ENCODE measurements at regions not wholly inside any gene's neighbourhood (a gene's known extent, or its start where the extent isn't known, plus 50 kb on each side); places are given as distances from the start of the nearest gene placed in this dataset.

- no peak for DNase-seq (ENCODE audit: low spot score)
Measured at GRCh38 chr22:27666272-27666997, 135.1 kb downstream of the MN1 start.

DNA sequence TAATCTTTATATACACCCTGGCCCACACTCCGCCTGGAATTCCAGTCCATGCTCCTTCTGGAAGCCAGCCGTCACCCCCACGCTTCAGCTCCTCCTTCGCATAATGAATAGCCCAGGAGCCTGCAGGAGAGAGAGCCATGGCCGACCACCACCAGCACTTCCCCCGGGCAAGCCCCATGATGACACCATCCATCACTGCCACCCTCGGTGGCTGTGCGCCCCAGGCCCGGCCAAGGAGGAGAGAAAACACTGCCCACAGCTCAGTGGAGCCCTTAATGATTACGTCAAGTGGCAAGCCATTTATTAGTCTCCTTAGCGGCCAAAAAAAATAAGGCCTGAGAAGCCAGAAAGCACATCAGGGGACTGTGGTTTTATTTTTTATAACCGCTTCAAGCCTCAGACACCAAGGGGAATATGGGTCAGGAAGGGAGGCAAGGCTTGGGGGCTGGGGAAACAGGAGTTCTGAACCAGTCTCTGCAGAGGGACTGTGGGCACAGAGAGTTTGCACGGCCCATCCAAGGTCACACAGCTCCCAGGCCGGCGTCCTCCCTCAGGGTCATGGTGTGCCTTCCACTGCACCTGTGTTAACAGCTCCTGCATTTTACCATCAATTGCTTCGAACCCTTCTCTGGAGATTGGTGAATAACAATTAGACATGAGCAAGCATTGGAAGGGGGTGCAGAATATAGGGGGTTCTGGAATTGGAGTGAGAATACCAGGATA, 134.3 kb downstream of the MN1 start:
- no peak for DNase-seq (ENCODE audit: low spot score)

DNA sequence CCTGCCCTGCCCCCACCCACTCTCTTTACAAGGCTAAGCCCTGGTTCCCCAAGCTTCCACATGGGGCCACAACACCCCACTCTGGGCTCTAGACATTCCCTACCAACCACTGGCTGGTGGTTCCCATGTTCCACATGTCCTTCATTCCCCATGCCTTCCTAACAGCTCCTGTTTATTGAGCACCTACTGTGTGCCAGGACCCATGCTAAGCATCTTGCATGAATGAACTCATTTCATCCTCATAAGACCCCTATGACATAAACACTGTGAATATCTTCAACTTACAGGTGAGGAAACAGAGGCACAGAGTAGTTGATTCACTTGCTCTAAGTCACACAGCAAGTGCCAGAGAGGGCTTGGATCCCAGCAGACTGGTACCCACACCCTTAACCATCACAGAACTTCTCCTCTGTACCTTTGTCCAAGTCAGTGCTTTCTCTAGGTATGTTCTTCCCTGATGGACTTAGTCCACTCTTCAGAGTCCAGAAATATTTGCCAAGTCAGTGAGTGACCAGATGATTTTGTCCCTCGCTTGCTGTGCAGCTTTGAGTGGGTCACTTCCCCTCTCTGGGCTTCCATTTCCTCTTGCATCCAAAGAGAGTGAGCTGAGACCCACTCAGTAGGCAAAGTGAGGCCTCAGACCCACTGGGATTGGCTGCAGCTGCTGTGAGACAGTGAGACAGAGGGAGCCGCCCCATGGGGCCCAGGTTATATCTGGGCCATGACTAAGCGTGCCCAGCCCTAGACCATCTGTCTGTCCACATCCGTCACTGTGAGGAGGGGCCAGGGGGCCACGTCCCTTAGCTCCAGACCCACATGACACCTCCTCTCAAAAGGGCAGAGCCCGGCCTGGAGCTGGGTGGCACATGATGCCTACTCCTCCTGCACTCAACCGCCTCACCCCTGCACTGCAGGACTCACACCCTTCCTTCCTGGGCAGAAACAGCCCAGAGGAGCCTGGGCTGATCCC, 132.4 kb downstream of the MN1 start:
- DNase-seq (ENCODE audit: low spot score): no peak

DNA sequence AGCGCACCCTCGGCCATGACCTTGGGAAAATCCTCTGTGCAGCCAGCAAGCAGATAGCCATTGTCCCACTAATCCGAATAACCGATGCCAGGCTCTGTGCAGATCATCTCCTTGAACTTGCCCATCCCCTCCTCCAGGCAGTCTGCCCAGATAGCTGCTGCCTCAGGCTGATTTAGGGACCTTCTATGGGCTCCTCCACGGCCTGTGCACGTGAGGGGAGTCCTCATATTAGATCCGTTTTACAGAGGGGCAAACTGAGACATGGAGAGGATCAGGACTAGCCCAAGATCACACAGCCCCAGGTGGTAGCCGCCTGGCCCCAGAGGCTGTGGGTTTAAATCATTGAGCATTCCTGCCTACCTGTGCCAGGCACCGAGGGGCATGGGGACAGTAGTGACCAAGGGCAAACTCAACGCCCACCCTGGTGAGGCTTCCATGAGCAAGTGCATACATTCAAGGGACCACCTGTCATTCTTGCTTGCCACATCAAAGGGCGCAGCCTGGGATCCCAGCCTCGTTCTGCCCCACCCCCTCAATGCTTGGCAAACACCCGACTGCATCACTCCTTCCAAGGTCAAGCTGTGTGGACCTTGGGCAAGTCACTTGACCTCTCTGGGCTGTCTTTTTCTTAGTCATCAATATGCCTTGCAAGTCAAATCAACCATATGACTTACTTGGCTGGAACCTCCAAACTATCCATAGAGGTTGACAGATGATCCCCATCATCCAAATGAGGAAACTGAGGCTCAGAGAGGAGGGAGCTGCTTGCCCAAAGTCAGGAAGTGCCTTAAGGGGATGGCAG, 131.6 kb downstream of the MN1 start:
- DNase-seq (ENCODE audit: low spot score): no peak

DNA sequence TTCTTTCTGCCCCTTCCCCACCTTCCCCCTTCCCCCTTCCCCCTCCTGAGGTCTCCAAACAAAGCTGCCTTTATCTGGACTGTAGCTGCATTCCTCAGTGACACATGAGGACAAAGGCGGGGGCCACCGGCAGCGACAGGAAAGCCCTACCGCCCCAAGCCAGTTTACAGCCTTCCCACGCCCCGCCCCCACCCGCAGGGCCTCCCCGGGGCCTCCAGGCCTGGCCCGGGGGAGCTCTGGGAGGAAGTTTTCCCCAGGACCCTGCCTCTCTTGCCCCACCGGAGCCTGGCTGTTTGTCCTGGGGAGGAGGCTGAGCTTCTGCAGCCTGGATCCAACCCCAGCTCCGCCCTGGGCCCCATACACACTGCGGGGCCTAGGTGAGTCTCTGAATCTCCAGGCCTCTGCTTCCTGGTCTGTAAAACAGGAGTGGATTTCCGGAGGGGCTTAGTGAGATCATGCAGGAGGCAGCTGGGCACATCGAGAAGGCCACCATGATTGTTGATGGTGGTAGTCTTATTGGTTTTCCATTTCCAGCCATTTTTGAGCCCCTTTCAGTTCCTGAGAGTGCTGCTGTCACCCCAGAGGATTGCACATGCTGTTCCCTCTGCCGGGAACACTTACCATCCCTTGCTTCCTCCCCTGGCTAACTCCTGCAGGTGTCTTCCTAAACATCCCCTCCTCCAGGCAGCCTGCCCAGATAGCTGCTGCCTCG, 130.7 kb downstream of the MN1 start:
- DNase-seq (ENCODE audit: low spot score): peak; percentile 51

DNA sequence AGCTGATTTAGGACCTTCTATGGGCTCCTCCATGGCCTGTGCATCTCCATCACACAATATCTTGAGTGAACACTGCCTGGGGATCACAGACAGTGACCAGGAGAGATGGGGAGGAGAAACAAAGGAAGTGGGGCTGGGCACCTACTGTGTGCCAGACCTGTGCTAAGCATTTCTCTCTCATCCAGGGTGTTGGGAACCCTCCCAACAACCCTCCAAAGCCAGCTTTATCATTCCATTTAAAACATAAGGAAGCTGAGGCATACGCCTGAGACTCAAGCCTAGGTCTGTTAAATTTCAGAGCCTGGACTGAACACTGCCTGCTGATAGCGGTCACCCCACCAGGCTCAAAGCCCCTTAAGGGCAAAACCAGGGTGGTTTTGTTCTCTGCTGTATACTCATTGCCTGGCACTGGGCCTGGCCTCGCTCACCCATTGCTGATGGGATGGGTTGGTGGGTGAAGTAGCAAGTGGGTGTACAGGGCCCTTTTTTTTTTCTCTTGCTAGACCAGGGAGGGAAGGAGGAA, 130.1 kb downstream of the MN1 start:
- no peak for DNase-seq (ENCODE audit: low spot score)

GRCh38 chr22:27672721-27673418, 128.7 kb downstream of the MN1 start:
- no peak for DNase-seq (ENCODE audit: low spot score)

DNA sequence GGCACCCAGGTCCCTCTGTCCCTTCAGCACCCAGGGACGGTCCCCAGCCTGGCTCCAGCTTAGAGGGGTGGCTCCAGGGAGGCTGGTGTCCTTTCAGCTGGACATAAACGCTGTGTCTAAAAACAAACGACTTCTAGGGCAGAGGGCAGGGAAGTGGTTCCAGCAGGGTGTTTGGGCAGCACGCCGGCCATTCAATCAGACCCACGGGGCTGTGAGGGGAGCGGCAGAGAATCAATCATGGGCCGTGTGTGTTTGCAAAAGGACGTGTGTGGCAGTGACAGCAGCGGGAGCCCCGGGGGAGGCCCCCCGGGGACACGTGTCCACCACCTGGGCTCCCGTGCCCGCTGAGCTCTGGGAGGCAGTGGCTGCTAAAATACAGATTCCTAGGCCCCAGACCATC, 127.7 kb downstream of the MN1 start:
- DNase-seq (ENCODE audit: low spot score): peak; percentile 52

GRCh38 chr22:27674261-27674923, 127.2 kb downstream of the MN1 start:
- DNase-seq (ENCODE audit: low spot score): no peak

DNA sequence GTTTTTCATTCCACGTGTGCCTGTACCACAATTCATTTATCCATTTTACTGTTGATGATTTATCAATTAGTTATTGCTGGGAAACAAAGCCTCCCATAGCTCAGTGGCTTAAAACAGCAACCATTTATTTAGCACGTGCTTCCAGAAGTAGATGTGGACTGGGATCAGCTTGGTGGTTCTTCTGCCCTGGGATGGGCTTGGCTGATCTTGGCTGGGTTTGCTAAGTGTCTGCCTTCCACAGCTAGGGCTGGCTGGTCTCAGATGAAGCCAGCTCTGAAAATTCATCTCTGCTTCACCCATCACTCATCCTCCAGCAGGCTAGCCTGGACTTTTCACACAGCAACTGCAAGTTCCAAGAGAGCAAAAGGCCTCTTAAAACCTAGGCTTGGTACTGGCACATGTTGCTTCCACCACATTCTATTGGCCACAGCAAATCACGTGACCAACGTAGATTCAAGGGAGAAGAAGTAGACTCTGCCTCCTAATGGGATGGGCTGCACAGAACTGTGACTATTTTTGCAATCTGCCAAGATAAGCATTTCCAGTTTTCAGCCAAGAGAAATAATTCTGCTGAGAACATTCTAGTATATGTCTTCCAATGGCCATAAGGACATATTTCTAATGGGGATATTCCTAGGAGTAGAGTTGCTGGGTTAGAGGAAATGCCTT, 124.9 kb downstream of the MN1 start:
- DNase-seq (ENCODE audit: low spot score): no peak

DNA sequence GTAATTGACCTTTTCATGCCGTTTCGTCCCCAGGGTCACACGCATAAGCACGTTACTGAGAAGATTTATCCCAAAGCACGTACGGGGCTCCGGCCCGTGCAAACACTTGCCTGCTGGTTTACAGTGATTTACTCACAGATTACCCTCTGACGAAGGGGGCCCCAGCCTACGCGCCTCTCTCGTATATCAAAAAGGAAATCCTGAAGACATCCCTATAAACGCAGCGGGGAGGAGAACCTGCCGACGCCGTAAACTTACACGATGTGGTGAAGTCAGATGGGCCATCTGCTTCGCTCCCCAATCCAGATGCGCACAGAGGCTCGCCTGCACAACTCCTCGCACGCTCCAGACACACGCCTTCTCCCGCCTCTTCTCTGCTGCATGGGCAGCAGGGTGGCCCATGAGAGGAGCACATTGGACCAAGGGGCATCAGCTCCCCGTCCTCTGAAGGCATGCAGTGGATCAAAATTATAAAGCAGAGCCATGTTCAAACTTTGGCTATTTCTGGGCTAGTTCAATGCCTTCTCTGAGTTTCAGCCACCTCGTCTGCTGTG, 123.6 kb downstream of the MN1 start:
- no peak for DNase-seq (ENCODE audit: low spot score)

- DNase-seq (ENCODE audit: low spot score): no peak
Measured at GRCh38 chr22:27679176-27679575, 122.4 kb downstream of the MN1 start.

DNA sequence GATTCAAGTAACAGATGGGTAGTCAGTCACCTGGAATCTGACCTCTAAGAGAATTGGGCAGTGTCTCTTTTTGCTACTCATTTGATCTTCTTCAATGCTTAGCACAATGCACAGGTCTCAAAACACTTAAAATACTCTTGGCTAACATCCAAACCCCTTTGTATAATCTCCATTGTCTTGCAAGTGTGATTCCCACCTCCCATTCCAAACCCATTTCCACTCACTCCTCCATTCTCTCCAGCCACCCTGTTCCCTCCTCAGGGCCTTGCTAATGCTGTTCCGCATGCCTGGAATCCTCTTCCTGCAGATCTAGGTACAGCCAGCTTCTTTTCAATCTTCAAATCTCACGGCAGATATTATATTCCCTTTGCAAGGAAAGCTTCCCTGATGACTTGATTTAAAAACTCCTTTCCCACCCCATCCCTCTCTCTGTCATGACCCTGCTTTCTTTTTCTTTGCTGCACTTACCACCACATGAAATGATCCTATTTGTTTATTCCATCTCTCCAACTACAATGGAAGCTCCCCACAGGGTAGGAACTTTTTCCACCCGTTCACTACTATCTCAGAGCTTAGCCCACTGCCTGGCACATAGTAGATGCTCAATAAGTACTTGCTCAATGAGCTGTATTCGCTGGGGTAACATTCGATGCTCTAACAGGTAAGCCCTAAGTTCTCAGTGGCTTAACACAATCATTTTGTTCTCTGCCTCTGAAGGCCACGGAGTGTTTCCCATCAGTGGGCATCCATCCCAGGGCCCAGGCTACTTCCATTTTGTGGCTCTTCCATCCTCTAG, 121.7 kb downstream of the MN1 start:
- DNase-seq (ENCODE audit: low spot score): no peak

DNA sequence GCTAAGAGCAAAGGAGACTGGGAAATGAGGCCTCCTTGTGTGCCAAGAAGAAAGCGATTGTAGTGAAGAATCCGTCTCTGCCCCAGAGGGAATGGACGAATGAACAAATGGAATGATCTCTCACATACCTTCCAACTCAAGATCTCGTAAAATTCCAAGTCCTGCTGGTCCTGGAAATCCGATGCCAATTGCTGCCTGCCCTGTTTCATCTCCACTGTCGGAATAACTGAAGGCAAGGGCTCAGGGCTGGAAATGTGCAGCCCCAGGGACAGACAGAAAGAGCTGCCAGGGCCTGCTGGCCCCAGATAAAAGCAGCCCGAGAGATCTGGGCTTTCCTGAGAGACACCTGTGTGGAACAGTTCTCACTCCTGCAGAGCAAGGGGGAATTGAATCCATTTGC, 120.9 kb downstream of the MN1 start:
- no peak for DNase-seq (ENCODE audit: low spot score)

- no peak for DNase-seq (ENCODE audit: low spot score)
Measured at GRCh38 chr22:27681037-27681436, 120.5 kb downstream of the MN1 start.

DNA sequence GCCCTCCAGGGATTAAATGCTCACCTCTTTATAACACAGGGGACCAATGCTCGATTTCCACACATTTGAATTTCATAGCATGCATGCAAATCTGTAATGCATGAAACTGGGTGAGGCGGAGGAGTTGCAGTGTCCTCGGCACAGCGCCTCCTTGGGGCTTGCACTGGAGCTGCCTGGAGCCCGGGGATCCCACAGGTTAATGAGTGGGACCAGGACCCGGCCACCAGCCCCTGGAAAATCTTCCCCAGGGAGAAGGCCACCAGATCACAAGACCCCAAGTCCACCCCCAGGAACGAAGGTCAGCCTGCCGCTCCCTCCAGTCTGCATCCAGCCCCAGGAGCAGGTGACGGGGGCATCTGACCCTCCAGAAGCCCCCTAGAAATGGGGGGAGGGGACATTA, 119.1 kb downstream of the MN1 start:
- DNase-seq (ENCODE audit: low spot score): no peak

DNA sequence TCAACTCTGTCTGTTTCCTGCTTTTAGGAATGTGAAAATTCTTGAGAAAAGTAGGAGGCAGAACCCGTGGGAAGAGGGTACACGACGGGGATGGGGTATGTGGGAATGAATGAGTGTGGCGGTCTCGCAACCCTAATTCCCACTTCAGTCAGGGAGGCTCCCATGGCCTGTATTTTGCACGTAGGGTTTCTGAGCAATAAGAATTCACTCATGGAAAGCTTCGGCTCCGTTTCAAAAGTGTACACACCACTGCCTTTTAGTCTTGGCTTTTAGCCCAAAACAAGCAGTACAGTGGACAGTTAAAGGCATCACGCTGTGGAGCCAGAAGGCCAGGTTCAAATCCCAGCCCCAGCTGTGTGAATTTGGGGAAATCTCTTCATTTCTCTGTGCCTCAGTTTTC, 116.7 kb downstream of the MN1 start:
- no peak for DNase-seq (ENCODE audit: low spot score)

DNA sequence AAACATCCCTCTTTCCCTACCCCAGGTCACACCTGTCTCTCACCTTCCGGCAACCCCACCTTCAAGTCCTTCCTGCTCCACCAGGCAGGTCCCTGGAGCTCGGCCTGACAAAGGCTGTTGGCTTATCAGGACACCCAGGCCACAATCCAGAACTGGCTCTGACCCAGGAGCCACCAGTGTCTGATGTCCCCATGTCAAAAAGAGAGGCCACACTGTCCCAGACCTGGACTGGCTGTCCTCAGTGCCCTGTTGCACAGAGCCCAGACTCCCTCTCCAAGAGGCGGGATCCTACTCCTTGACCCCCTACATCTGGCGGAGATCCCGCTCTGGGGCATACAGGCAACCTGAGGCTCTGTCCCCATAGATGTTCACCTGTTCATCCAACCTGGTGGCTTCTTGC, 116.0 kb downstream of the MN1 start:
- no peak for DNase-seq (ENCODE audit: low spot score)
